SW480 (cell line): ENCODE measurements at regions not wholly inside any gene's neighbourhood (a gene's known extent, or its start where the extent isn't known, plus 50 kb on each side); places are given as distances from the start of the nearest gene placed in this dataset.
"Not testable (repeated sequence)": the region's sequence is repeated elsewhere in the genome, so short reads cannot be mapped to it uniquely, and the experiment has no call there.

Source experiments
- DNase-seq: peaks from one replicate; pipeline ENCODE4 v3.0.0-alpha.2; 2016; ENCODE audit warnings: low spot score

DNA sequence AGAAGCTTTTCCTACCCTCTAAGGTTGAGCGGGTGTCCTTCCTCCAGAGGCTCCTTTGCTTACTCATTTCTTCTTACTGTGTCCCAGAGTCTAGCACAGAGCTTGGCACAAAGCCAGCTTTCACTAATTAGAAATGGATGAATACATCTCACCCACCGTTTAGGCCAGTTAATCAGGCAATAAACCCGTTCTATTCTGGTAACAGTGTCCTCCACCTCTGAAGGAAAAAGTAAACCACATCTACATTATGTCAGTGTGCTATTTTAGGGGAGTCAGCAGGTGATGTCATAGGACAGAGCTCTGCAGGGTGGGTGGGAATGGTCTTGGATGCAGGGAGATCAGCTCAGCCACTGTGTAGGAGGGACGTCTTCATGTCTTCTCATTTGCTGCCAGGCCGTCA lies 109.2 kb downstream of the OSTF1 start:
- DNase-seq, result no peak

DNA sequence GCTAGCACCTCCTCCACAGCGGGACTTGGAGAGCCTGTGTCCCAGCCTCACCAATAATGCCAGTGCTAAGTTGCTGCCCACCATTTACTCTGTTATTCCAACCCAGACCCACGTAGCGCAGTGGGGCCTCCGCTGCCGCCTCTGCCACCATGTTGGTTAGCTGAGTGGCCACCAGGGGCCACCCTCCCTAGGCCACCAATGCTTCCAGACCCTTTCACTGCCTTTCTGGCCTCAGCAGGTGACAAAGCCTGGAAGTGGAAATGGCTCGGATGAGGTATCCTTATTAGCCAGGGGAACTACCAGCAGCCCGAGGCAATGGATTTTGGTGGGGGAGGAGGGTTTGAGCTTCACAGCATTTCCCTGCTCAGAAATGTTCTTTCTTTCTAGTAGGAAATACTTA lies 110.1 kb downstream of the OSTF1 start:
- DNase-seq, result no peak

DNA sequence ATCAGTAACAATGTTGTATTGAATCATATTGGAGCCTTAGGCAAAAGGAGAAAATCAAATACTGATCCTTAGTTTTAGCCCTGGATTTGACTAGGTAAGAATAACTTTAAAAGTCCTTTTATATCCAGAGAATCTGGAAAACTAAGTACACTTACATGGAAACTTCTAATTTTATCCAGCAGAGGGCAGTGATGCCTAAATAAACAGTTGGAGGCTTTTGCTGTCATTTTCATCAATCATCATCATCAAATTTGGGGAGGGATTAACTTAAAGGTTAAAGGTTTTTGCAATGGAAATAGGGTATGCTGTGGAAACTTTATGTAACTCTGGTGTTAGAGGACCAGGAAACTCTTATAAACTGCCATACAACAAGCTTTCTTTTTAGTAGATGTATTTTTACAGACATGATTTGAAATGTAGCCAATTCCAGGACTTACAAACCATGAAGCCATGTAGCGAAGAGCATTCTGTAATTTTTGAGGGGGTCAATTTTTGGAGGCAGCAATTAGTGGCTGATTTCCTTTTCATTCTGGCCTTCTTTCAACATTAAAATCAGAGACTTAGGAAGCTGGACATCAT lies 112.7 kb downstream of the OSTF1 start:
- DNase-seq, result peak; percentile 62

GRCh38 chr9:75201480-75202209 lies 113.3 kb downstream of the OSTF1 start:
- no peak for DNase-seq

DNA sequence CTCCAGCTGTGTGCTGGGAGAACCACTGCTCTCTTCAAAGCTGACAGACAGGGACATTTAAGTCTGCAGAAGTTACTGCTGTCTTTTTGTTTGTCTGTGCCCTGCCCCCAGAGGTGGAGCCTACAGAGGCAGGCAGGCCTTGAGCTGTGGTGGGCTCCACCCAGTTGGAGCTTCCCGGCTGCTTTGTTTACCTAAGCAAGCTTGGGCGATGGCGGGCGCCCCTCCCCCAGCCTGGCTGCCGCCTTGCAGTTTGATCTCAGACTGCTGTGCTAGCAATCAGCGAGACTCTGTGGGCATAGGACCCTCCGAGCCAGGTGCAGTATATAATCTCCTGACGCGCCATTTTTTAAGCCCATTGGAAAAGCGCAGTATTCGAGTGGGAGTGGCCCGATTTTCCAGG lies 119.7 kb downstream of the OSTF1 start:
- DNase-seq, result not testable (repeated sequence)

GRCh38 chr9:75210215-75210614 lies 121.9 kb downstream of the OSTF1 start:
- DNase-seq, result no peak

DNA sequence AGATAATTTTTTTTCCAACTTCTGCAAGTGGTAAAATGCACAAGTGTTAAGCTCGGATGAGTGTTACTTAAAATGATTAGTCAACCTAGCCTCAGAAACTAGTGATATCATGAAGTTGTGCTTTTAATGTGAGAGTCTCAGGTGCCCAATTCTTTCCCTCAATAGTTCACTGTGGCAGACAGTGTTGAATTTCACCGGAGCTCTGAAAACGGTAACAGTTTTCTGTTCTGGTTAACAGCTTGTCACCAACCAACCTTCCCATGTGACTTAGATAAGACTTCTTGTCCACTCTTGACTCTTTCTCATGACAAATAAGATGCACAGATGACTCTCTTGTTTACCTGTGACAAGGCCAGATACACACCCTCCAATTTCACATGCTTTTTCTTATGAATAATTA lies 125.5 kb downstream of the OSTF1 start:
- no peak for DNase-seq

DNA sequence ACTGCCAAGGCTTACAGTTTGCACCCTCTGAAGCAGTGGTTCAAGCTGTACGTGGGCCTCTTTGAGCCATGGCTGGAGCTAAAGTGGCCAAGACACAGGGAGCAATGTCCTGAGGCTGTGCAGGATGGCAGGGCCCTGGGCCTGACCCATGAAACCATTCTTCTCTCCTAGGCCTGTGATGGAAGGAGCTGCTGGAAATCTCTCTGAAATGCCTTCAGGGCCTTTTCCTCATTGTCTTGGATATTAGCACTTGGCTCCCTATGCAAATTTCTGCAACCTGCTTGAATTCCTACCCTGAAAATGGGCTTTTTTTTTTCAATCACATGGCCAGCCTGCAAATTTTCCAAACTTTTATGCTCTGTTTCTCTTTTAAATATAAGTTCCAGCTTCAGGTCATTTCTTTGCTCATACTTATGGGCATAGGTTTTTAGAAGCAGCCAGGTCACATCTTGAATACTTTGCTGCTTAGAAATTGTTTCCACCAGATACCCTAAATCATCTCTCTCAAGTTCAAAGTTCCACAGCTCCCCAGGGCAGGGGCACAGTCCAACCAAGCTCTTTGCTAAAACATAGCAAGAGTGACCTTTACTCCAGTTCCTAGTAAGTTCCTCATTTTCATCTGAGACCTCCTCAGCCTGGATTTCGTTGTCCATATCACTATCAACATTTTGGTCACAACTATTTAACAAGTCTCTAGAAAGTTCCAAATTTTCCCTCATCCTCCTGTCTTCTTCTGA lies 138.3 kb downstream of the OSTF1 start:
- DNase-seq, result no peak

- no peak for DNase-seq
Observed at GRCh38 chr9:75228893-75229292, 140.6 kb downstream of the OSTF1 start.

DNA sequence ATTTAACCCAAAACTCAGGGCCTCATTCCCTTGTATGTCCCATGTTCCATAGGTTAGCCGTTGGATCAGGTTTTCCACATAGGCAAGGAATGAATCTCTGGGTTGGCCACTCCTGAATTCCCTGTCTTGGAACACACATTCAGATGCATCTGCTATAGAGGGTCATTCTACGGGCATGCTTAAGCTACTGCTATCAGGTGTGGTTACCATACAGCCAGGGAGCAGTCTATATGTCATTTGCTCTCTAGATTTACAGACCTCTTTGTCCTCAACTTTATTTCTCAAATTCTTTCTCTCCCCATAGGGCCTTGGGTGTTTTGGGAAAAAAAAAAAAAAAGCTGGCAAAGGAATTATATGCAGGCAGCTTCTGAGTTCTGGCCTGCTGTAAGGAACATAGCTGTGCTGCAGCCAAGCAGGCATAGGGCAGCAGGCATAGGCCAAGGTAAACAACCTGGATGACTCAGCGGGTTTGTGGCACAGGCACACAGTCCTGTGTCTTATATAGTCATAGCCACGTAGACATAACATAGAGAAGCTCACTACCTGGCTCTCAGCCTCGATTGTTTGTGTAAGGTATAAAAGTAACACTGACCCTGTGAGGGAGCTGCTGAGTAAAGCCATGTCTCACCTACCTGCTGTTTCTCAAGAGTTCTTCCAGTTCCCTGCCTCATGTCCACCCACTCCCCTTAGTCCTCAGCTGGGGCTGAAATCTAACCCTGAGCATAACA lies 141.5 kb downstream of the OSTF1 start:
- DNase-seq, result peak; percentile 65

DNA sequence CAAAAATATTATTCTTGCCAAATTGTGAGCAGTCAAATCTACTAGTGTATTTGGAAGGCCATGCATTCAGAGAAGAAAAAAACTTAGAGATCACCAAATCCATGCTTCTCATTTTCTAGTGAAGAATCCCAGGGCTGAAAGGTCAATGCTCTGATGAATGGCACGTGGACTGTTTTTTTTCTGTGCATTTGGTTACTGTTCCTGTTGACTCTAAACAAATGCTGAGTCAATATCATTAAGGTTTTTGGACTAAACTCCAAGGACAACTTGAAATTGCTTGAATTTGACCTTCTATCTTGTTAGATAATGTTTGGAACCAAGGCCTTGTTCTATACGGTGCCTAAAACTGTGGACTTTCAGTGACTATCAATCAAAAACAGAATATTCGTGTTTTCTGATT lies 142.2 kb downstream of the OSTF1 start:
- DNase-seq, result no peak

- DNase-seq, result no peak
Observed at GRCh38 chr9:75231167-75231566, 142.9 kb downstream of the OSTF1 start.

- DNase-seq, result no peak
Observed at GRCh38 chr9:75233011-75233410, 144.7 kb downstream of the OSTF1 start.

- DNase-seq, result no peak
Observed at GRCh38 chr9:75235632-75236031, 147.3 kb downstream of the OSTF1 start.

GRCh38 chr9:75238311-75238976 lies 150.1 kb downstream of the OSTF1 start:
- peak; percentile 62 for DNase-seq

- DNase-seq, result peak; percentile 33
Observed at GRCh38 chr9:75239176-75239575, 150.9 kb downstream of the OSTF1 start.

DNA sequence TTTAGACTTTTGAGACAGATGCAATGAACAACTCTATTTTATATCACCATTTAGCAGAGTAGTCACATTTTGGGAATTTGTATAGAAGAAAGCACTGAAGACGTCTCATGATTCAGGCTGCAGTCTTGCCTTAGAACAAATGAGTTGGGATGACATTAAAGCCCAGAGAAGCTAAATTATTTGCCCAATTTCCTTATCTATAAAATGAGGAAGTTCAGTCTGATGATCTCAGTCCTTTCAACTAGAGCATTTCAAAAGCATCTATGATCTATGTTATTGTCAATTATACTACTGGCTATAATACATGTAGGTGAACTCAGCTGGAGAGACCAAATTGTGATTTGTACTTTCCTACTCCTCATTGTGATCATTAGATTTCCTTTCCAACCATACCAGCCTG lies 154.1 kb downstream of the OSTF1 start:
- DNase-seq, result no peak

DNA sequence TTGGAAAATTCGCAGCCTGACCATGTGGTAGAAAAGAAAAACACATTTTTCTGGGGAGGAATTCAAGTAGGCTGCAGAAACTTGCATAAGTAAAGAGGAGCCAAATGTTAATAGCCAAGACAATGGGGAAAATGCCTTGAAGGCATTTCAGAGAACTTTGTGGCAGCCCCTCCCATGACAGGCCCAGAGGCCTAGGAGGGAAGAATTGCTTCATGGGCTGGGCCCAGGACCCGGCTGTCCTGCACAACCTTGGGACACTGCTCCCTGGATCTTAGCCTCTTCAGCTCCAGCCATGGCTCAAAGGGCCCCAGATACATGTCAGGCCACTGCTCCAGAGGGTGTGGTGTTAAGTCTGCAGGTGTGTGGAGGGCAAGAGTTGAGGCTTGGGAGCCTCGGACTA lies 158.6 kb downstream of the OSTF1 start:
- DNase-seq, result no peak

- peak; percentile 56 for DNase-seq
Observed at GRCh38 chr9:75265525-75265972, 177.2 kb downstream of the OSTF1 start.

GRCh38 chr9:75269197-75269596 lies 180.9 kb downstream of the OSTF1 start:
- no peak for DNase-seq

- not testable (repeated sequence) for DNase-seq
Observed at GRCh38 chr9:75273055-75273454, 184.7 kb downstream of the OSTF1 start.

- no peak for DNase-seq
Observed at GRCh38 chr9:75274781-75275180, 186.5 kb downstream of the OSTF1 start.
